ENCODE measurements at regions not wholly inside any gene's neighbourhood (a gene's known extent, or its start where the extent isn't known, plus 50 kb on each side); places are given as distances from the start of the nearest gene placed in this dataset.
"Not testable (repeated sequence)": the region's sequence is repeated elsewhere in the genome, so short reads cannot be mapped to it uniquely, and the experiment has no call there.

DNA sequence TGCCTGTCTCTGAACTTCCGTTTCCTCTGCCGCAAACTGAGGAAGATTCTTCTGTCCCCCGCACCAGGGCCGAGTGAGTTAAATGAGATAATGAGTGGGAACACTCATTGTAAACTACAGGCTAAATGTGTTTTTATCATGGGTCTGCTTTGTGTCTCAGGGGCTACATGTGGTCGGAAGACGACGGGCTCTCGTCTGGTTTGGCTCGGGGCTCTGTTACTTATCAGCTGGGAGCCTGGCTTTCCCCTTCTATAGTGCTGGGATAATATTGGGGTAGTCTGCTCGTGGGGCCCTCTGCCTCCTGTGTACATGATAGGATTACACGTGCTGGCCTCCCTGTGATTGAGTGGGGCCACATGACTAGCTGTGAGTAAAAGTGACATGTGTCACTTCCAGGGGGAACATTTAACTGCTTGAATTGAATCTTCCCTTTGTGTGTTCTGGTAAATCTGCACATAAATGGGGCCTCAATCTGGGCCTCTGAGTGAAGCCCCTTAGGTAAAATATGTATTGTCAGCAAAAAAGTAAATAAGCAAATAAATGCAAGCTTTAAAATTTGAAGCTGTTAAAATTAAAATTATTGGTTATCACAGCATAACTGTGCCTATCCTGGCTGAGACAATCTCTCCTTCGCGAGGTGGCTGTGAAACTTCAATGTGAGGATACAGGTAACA, 86.9 kb upstream of the SH3PXD2B start:
- CTCF ChIA-PET, result interaction anchor here (0.6 to 1.4 kb wide), 2 partner anchors 156 to 751 kb away, joined by 3 read pairs; no protein-coding TSS in a partner anchor
- intact Hi-C loops (cut with micrococcal nuclease), result no loop called here
- no peaks in the 10 kb centered on the region for H3K9me3 Mint-ChIP-seq
- no peaks in the 10 kb centered on the region for H3K36me3 Mint-ChIP-seq
- no peak overlapping the region for H3K27ac Mint-ChIP-seq
- POLR2A ChIA-PET, result interaction anchor here (1.0 kb wide), 1 partner anchor 9 kb away, joined by 3 read pairs; no protein-coding TSS in a partner anchor
- no peak for DNase-seq
- H3K27me3 Mint-ChIP-seq, result peaks cover 7% of the 10 kb centered on the region
- no peak overlapping the region for H3K4me3 Mint-ChIP-seq
- H3K4me1 Mint-ChIP-seq (ENCODE audit: low read depth), result no peaks in the 10 kb centered on the region

DNA sequence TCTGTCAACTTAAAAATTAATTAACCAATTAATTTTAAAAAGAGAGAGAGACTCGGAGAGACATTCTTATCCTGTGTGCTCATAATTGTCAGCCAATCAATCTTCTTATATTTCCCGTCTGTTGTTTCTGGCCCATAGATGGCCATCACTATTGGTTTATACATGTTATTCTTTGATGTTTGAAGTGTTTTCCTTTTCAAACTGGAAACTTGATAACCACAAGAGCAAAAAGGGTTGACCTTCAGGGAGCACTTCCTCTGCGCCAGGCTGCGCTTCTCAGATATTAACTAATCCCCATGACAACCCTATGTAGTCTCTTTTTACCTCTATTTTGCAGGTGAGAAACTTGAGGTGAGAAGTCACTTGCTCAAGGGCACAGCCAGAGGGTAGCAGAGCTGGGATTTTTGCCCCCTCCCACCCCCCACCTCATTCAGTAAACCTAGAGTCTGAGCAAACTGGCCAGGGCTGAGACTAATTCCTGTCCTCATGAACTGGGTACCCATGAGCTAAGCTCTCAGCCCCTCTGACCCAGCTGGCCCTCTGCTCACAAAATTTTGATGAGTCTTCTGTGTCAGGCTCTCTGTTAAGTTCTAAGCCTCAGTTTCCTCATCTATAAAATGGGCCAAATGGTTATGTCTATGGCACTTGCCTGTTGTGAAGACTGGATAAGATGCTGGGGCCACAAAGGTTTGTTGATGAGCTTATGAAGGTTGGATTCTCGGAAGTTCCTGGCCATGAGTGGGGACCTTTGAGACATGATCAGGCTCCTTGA, 86.0 kb upstream of the SH3PXD2B start:
- H3K4me1 Mint-ChIP-seq (ENCODE audit: low read depth), result no peaks in the 10 kb centered on the region
- CTCF ChIA-PET, result interaction anchor here (0.6 kb wide), 1 partner anchor 752 kb away, joined by 3 read pairs; no protein-coding TSS in a partner anchor
- H3K9me3 Mint-ChIP-seq, result no peaks in the 10 kb centered on the region
- no peak overlapping the region for H3K4me3 Mint-ChIP-seq
- POLR2A ChIA-PET, result no interaction called here
- H3K27me3 Mint-ChIP-seq, result peaks cover 6% of the 10 kb centered on the region
- H3K36me3 Mint-ChIP-seq, result no peaks in the 10 kb centered on the region
- intact Hi-C loops (cut with micrococcal nuclease), result no loop called here
- DNase-seq, result no peak
- H3K27ac Mint-ChIP-seq, result no peak overlapping the region

DNA sequence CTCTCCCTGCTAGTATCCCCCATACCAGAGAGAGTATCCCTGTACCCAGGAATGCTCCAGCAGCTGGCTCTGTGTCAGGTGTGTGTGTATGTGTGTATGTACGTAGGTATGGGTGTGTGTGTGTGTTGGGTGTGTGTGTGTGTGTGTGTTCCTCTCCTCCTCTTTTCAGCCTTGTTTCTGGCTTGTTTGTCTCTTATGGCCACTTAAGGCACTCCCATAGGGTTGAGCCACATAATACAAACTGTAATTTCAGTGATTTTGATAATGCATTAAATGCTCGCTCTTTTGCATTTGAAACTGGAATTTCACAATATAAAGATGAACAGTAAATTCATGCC, 80.8 kb upstream of the SH3PXD2B start:
- no peaks in the 10 kb centered on the region for H3K36me3 Mint-ChIP-seq
- H3K4me3 Mint-ChIP-seq, result no peak overlapping the region
- ChIA-PET CTCF (no interaction called here), POLR2A (no interaction called here)
- H3K27ac Mint-ChIP-seq, result no peak overlapping the region
- DNase-seq, result no peak
- intact Hi-C loops (cut with micrococcal nuclease), result no loop called here
- H3K4me1 Mint-ChIP-seq (ENCODE audit: low read depth), result peaks cover 6% of the 10 kb centered on the region
- peaks cover 4% of the 10 kb centered on the region for H3K27me3 Mint-ChIP-seq
- H3K9me3 Mint-ChIP-seq, result no peaks in the 10 kb centered on the region

DNA sequence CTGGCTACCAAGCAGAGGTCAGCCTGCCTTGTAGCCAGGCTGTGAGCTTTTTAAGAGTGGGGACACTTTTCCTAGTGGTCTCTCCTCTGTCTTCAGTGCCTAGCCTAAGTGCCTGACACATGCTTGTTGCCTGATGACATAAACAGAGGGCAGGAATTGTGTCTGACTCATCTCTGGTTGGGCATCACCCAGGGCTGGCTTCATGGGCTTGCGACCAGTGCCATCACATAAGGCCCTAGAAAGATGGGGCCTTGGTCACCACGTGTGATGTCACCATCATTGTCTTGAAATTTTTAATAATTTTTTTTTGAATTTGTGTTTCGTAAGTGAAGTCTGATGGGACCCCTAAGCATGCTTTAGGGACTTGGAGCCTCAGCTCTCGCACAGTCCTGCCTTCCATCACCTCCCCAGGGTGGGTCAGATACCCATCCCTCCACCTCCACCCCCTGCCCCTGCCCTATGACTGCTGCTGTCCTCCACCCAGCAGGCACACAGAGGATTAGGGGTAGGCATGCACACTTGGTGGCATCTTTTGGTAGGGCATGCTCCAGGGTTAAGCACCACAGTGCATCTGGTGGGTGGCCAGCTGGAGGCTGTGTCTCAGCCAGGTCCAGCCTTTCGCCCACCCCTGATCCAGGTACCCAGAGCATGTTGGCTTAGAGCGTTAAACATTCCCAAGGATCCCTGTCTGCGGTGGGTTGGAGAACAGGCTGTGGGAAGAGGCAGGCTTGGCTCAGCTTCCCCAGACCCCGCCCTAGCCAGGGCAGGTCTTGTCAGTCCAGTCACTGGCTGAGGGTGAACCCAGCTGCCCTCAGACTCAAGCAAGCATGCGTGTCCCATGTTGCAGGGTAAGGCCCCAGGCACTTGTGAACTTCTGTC, 80.1 kb upstream of the SH3PXD2B start:
- peaks cover 4% of the 10 kb centered on the region for H3K27me3 Mint-ChIP-seq
- ChIA-PET CTCF (no interaction called here), POLR2A (no interaction called here)
- DNase-seq, result no peak
- H3K27ac Mint-ChIP-seq, result no peak overlapping the region
- H3K4me3 Mint-ChIP-seq, result no peak overlapping the region
- H3K9me3 Mint-ChIP-seq, result no peaks in the 10 kb centered on the region
- H3K4me1 Mint-ChIP-seq (ENCODE audit: low read depth), result peaks cover 6% of the 10 kb centered on the region
- H3K36me3 Mint-ChIP-seq, result no peaks in the 10 kb centered on the region
- intact Hi-C loops (cut with micrococcal nuclease), result no loop called here

DNA sequence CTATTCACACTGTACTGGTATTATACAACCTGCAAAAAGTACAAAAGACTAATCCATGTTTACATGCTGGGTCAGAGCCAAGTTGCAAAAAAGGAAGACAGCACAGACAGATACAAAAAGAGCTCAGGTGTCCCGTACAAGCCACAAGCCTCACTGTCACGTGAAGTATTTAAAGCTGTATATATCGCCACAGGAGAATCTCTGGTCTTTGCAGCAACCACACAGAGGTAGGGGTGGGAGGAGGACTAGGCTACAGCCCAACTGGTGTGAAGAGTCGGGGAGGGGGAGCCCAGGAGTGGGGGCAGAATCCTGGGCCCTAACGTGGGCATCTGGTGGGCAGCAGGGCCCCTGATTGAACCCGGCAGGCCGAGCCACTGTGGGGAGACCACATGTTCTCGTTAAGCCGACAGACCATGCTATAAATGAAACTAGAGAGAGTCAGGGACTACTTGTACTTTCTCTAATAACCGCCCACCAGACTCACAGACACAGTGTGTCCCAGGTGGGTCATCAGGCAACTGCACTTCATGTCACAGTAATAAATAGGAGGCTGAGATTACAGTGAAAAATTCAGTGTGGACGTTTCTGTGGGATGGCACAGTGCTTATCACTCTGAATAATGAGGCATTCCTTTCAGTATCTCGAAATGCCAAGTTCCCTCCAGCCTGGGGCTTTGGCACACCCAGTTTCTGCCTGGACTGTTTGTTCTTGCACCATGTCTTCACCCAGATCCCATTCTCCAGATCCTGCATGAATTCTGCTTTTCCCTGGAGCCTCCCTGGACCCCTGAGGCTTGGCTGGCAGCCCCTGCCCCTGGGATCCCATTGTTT, 79.3 kb upstream of the SH3PXD2B start:
- H3K36me3 Mint-ChIP-seq, result no peaks in the 10 kb centered on the region
- intact Hi-C loops (cut with micrococcal nuclease), result no loop called here
- H3K4me1 Mint-ChIP-seq (ENCODE audit: low read depth), result peaks cover 6% of the 10 kb centered on the region
- H3K4me3 Mint-ChIP-seq, result no peak overlapping the region
- H3K9me3 Mint-ChIP-seq, result peaks cover 3% of the 10 kb centered on the region
- no peak overlapping the region for H3K27ac Mint-ChIP-seq
- CTCF ChIA-PET, result no interaction called here
- POLR2A ChIA-PET, result no interaction called here
- no peak for DNase-seq
- peaks cover 4% of the 10 kb centered on the region for H3K27me3 Mint-ChIP-seq

DNA sequence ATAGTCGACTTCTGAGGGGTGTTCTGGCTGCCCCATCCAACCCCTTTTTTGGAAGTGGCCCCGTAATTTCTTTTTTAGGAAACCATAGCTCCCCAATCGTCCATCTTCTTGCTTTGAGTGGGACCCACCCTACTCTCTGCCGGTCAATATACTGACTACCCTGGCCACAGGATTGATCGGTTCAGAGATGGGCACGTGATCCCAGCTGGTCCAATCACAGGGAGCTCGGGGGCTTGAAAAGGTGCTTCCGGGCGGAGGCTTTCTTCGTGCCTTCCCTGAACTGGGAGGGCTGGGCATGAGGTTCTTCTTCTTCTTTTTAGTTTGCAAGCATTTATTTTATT, 78.7 kb upstream of the SH3PXD2B start:
- intact Hi-C loops (cut with micrococcal nuclease), result no loop called here
- no peak for DNase-seq
- Mint-ChIP-seq H3K4me3 (no peak overlapping the region), H3K36me3 (no peaks in the 10 kb centered on the region), H3K4me1 (ENCODE audit: low read depth) (peaks cover 6% of the 10 kb centered on the region), H3K27ac (no peak overlapping the region), H3K27me3 (peaks cover 8% of the 10 kb centered on the region), H3K9me3 (peaks cover 3% of the 10 kb centered on the region)
- CTCF ChIA-PET, result no interaction called here
- POLR2A ChIA-PET, result no interaction called here

DNA sequence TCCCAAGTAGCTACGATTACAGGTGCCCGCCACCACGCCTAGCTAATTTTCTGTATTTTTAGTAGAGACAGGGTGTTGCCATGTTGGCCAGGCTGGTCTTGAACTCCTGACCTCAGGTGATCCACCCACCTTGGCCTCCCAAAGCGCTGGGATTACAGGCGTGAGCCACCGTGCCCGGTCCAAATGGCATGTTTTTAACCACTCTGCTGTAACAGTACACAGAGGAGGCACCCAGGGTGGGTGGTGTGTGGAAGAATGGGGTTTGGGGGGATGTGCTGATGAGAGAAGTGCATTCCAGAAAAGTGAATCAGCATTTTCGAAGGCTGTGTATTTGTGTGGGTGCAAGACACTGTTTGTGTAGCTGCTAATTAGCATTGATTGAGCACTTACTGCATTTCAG, 78.1 kb upstream of the SH3PXD2B start:
- H3K4me1 Mint-ChIP-seq (ENCODE audit: low read depth); H3K36me3 Mint-ChIP-seq; H3K9me3 Mint-ChIP-seq; H3K27ac Mint-ChIP-seq; intact Hi-C loops (cut with micrococcal nuclease); DNase-seq; H3K4me3 Mint-ChIP-seq: not testable (repeated sequence)
- ChIA-PET POLR2A (interaction anchor here (0.8 kb wide), 1 partner anchor 9 kb away, joined by 3 read pairs; no protein-coding TSS in a partner anchor), CTCF (interaction anchor here (1.2 kb wide), 1 partner anchor 165 kb away, joined by 4 read pairs; no protein-coding TSS in a partner anchor)
- peaks cover 13% of the 10 kb centered on the region for H3K27me3 Mint-ChIP-seq

DNA sequence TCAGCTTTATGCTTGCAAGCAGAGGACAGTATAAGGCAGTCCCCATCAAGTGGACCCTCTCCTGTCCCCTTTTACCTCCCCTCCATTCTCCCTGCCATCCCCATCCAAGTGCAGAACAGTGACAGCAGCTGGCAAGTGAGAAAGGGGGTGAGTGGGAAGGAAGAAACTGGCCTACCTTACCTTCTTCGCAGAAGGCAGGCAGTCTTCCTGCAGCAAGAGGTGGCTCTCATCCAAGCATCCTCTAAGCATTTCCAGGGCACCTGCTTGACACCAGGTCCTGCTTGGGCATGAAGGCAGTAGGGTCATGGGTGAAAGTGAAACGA, 77.3 kb upstream of the SH3PXD2B start:
- peaks cover 6% of the 10 kb centered on the region for H3K4me1 Mint-ChIP-seq (ENCODE audit: low read depth)
- H3K4me3 Mint-ChIP-seq, result no peak overlapping the region
- ChIA-PET CTCF (interaction anchor here (1.2 kb wide), 1 partner anchor 165 kb away, joined by 4 read pairs; no protein-coding TSS in a partner anchor), POLR2A (interaction anchor here (0.8 kb wide), 1 partner anchor 10 kb away, joined by 3 read pairs; no protein-coding TSS in a partner anchor)
- intact Hi-C loops (cut with micrococcal nuclease), result no loop called here
- DNase-seq, result no peak
- peaks cover 16% of the 10 kb centered on the region for H3K27me3 Mint-ChIP-seq
- H3K9me3 Mint-ChIP-seq, result peaks cover 3% of the 10 kb centered on the region
- H3K27ac Mint-ChIP-seq, result no peak overlapping the region
- H3K36me3 Mint-ChIP-seq, result no peaks in the 10 kb centered on the region

DNA sequence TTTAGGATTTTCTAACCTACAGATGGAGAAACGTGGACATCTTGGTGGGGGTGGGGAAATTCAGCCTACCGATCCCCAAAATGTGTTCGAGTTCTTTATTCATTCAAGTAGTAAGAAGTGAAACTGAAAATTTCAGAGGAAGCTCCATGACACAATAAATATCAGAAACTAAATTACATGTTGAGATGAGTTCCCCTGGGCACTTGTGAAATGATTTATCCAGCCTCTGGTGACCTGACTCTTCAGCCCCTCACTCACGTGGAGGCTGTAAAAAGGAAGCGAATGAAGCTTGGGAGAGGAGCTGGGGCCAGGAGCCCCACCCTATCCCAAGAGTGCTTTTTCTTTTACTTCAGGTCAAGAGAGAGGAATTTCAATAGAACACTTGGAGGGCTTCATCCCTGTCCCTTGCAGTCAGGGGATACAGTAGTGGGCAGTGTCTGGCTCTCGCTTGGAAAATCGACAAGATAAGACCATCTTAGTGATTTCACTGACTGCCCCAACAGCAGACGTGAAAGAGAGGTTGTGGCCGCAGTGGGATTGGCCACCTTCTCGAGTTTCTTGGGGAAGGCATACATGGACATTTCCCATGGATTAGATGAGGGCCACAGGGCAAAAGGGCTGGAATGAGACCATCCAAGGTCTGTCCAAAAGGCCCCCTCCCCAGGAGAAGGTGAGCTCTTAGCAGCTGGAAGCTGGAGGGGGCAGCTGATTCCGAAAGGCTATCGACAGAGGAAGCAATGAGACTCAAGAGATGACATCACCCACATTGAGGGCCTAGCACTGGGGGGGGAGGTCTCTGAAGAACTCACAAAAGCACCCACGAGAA, 76.8 kb upstream of the SH3PXD2B start:
- no peak for DNase-seq
- Mint-ChIP-seq H3K4me3 (no peak overlapping the region), H3K4me1 (ENCODE audit: low read depth) (peaks cover 6% of the 10 kb centered on the region), H3K27ac (no peak overlapping the region), H3K36me3 (no peaks in the 10 kb centered on the region), H3K9me3 (peaks cover 3% of the 10 kb centered on the region), H3K27me3 (peaks cover 16% of the 10 kb centered on the region)
- CTCF ChIA-PET, result interaction anchor here (0.6 to 1.2 kb wide), 2 partner anchors 166 to 167 kb away, joined by 3 to 4 read pairs; no protein-coding TSS in a partner anchor
- intact Hi-C loops (cut with micrococcal nuclease), result no loop called here
- POLR2A ChIA-PET, result no interaction called here

DNA sequence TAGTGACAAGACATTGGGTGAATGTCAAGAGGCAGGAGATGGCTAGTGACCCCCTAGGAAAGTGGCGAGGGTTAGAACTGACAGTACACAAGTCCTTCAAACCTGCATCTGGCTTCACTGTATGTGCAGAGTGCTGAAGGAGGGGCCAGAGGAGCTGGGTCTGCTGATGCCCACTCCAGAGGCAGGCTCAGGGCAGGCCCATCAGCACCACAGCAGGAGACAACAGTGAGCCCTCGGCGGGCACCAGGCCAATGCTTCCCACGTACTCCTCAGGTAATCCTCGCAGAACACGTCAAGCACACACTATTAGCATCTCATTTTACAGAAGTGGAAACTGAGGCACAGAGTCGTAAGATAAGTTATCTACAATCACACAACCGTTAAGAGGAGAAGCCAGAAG, 76.1 kb upstream of the SH3PXD2B start:
- no peak overlapping the region for H3K27ac Mint-ChIP-seq
- no peak overlapping the region for H3K4me3 Mint-ChIP-seq
- peaks cover 16% of the 10 kb centered on the region for H3K27me3 Mint-ChIP-seq
- H3K9me3 Mint-ChIP-seq, result peaks cover 3% of the 10 kb centered on the region
- H3K36me3 Mint-ChIP-seq, result no peaks in the 10 kb centered on the region
- DNase-seq, result no peak
- CTCF ChIA-PET, result no interaction called here
- POLR2A ChIA-PET, result no interaction called here
- intact Hi-C loops (cut with micrococcal nuclease), result no loop called here
- peaks cover 6% of the 10 kb centered on the region for H3K4me1 Mint-ChIP-seq (ENCODE audit: low read depth)

DNA sequence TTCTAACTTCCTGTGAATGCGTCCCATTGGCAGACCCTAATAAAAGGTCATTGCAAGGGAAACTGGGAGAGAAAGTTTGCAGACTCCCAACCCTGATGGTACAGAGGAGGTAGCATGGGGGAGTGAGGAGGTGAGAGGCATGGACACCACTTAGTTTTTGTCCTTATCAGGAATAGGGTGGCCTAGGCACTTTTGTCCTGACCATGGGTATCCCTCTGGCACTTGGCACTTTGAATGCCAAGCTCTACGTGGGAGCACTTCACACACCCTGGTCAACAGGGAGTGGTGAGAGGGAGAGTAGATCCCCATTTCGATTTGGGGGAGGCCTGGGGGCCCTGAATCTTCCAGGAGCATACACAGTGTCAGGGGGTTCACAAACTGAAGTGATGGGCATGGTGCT, 75.6 kb upstream of the SH3PXD2B start:
- DNase-seq, result no peak
- H3K4me1 Mint-ChIP-seq (ENCODE audit: low read depth), result peaks cover 6% of the 10 kb centered on the region
- H3K4me3 Mint-ChIP-seq, result no peak overlapping the region
- no peak overlapping the region for H3K27ac Mint-ChIP-seq
- peaks cover 3% of the 10 kb centered on the region for H3K9me3 Mint-ChIP-seq
- intact Hi-C loops (cut with micrococcal nuclease), result no loop called here
- H3K36me3 Mint-ChIP-seq, result no peaks in the 10 kb centered on the region
- peaks cover 16% of the 10 kb centered on the region for H3K27me3 Mint-ChIP-seq
- CTCF ChIA-PET, result no interaction called here
- POLR2A ChIA-PET, result no interaction called here

Data from activated CD4-positive, alpha-beta memory T cell treated with anti-CD3 and anti-CD28 coated beads for 36 hours (primary cell).